ENCODE measurements at regions not wholly inside any gene's neighbourhood (a gene's known extent, or its start where the extent isn't known, plus 50 kb on each side); places are given as distances from the start of the nearest gene placed in this dataset.
A peak's percentile ranks its signal among the peaks of the same experiment; 100 is the strongest.
"Not testable (repeated sequence)": the region's sequence is repeated elsewhere in the genome, so short reads cannot be mapped to it uniquely, and the experiment has no call there.

DNA sequence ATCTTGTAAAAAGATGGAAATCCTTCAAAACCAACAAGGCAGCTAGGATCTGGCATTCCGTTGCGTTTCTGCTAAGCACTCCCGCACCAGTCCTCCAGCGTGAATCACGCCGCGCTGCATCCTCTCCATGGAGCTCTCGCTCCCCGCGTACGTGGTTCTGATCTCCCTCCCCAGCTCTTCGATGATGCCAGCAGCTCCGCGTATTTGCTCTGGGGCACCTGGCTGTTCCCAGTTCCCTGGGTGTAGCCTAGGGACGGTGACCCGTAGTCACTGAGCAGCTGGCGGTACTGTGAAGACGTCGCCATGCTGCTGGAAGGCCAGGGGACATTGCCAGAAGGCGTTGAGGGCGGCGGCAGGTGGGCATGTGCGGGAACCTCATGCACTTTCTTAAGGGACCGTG, 407.5 kb downstream of the RNF144A start:
- no peak for DNase-seq

DNA sequence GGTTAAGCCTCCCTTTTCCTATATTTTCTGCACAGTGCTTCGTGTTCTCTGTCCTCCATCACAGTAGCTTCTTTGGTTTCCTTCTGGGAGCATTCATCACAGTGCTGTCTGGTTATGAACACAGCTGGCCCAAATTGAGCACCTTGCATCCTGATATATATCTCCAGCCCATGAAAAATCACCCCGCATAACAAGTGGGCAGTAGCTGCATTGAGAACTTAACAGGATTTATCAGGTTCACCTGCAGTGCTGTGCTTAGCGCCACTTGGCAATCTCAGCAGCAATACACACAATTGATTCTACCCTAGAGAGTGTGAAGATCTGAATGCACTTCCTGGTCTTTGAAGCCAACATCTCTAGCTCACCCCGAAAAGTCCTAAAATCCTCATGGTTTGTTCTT, 408.0 kb downstream of the RNF144A start:
- DNase-seq, result no peak

- DNase-seq, result no peak
These were observed 412.3 kb downstream of the RNF144A start for GRCh38 chr2:7329465-7329864.

- DNase-seq, result no peak
These were observed 416.1 kb downstream of the RNF144A start for GRCh38 chr2:7333189-7333765.

GRCh38 chr2:7333960-7334493, 416.8 kb downstream of the RNF144A start:
- no peak for DNase-seq

DNA sequence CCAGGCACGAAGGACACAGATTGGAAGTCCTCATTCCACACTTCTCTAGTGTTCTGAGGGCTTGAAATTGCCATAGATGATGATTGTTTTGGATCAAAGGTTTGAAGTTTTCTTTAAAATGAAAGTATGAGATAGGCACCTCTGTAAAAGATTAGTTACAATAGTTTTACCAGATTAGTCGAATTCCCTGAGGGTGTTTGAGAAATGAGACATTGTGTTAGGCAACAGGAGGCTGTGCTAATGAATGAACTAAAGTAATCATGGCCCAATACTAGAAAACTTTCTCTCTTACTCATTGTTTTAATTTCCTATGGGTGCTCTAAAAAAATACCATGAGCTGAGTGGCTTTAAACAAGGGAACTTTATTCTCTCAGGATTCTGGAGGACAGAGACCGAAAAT, 421.7 kb downstream of the RNF144A start:
- DNase-seq, result no peak

DNA sequence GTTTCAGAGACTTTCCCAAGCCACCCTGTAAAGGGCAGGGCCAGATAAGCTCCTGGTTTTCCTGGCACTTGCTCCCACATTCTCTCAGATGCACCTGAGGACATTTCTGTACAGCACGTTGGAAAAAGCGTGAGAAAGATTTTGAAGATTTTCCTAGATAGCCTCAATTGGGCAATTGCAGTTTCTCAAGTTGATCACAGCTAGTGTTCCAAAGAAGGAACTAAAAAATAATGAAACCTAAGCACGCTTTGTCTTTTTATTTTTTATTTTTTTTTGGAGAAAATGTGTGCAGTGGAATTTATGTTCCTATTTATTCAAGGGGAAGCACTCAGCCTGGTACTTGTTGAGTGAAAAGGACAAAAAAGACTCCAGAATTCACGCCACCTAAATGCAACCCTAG, 429.1 kb downstream of the RNF144A start:
- no peak for DNase-seq

GRCh38 chr2:7348761-7349160, 431.5 kb downstream of the RNF144A start:
- no peak for DNase-seq

GRCh38 chr2:7352191-7352590, 435.0 kb downstream of the RNF144A start:
- DNase-seq, result no peak

GRCh38 chr2:7353571-7353970, 436.4 kb downstream of the RNF144A start:
- DNase-seq, result no peak

DNA sequence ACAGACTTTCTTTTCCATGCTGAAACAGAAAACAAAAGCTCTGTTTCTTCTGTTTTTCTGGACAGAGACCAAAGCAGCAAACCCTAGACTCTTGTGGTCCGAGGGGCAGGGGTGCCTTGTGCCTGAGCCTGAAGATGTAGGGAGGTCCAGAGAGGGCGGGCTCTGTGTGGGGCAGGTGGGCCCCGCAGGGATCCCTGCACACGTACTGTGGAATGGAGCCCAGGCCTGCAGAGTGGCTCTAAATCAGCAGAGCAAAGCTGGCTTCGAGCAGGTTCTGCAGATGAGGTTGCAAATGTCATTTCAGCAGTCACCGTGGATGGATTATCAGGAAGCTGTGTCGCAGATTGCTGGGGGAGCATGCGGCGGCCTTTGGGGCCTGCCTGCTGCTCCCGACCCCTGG, 438.6 kb downstream of the RNF144A start:
- no peak for DNase-seq

DNA sequence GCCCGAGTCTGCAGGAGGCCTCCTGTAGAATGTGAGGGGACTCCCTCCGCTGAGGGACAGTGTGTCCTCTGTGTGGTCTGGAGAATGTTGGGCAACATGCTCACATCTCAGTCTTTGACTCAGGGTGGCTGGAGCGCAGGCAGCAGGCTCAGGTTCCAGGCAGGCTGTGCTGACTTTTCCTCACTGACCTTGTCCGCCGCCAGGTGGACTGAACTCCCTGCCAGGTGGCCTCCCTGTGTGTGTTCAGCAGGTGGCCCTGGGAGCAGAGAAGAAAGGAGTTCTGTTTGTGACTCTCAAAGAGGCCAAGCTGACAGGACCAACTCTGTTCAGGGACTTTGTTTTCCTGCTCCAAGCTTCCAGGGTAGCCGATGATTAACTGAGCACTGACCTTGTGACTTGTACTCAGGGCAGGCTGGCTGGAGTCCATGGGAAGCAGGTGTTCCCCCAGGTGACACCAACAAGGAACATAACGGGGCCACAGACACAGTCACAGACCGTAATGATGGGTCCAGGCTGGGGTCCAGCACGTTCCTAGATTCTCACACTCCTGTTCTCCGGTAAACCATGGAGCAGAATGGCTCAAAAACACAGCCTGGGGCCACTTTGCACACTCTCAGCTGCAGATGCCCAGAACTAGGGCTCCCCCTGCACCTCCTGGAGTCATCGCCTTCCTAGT, 439.8 kb downstream of the RNF144A start:
- DNase-seq, result no peak

- DNase-seq, result no peak
These were observed 440.8 kb downstream of the RNF144A start for GRCh38 chr2:7357993-7358392.

GRCh38 chr2:7358865-7359447, 441.7 kb downstream of the RNF144A start:
- no peak for DNase-seq

DNA sequence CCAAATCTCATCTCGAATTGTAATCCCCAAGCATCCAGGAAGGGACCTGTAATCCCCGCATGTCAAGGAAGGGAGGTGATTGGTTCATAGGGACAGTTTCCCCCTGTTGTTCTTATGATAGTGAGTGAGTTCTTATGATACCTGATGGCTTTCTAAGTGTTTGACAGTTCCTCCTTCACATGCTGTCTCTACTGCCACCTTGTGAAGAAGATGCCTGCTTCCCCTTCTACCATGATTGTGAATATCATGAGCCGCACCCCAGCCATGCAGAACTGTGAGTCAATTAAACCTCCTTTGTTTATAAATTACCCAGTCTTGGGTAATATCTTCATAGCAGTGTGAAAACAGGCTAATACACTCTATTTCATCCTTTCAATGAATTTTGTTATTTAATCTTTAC, 446.7 kb downstream of the RNF144A start:
- no peak for DNase-seq

- DNase-seq, result no peak
These were observed 451.0 kb downstream of the RNF144A start for GRCh38 chr2:7368211-7368610.

GRCh38 chr2:7373156-7373555, 455.9 kb downstream of the RNF144A start:
- no peak for DNase-seq

GRCh38 chr2:7375901-7376300, 458.7 kb downstream of the RNF144A start:
- no peak for DNase-seq

DNA sequence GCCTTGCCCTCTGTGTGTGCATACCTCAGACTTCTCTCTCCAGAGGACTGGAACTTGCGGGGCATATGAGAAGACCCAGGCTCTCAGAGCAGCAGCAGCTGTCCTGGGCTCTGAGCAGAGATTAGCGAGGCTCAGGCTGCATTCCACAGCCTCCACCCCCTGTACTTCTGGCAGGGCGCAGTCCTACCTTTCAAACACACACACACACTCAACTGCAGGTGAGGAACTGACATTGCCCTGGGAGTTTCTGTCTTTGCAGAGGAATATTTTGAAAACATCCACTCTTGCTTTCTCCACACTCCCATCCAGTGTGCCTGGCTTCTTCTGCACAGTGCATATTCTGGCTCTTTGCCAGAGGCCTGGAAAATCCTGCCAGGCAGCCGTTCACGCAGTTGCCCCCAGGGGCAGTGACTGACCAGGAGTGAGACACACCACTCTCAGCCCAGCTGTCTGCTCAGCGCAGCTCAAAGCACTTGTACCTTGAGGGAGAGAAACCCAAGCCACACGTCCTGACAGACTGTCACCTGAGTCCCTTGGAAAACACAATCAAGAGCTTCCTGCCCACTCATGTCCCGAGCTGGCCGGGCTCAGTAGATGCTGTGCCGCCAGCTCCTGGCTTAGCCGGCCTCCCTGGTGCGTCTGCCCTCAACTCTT, 460.8 kb downstream of the RNF144A start:
- peak; percentile 79 for DNase-seq

GRCh38 chr2:7378591-7378990, 461.4 kb downstream of the RNF144A start:
- no peak for DNase-seq

- DNase-seq, result no peak
These were observed 462.6 kb downstream of the RNF144A start for GRCh38 chr2:7379799-7380198.

GRCh38 chr2:7384773-7385349, 467.6 kb downstream of the RNF144A start:
- DNase-seq, result no peak

DNA sequence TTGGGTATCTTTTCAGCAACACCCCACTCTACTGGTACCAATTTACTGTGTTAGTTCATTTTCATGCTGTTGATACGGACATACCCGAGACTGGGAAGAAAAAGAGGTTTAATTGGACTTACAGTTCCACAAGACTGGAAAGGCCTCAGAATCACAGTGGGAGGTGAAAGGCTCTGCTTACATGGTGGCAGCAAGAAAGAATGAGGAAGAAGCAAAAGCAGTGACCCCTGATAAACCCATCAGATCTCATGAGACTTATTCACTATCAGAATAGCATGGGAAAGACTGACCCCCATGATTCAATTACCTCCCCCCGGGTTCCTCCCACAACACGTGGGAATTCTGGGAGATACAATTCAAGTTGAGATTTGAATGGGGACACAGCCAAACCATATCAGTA, 473.1 kb downstream of the RNF144A start:
- not testable (repeated sequence) for DNase-seq

Data from NCI-H187 treated with DMSO at 0.1 percent for 48 hours (cell line).